GM18505 (cell line): ENCODE measurements at regions not wholly inside any gene's neighbourhood (a gene's known extent, or its start where the extent isn't known, plus 50 kb on each side); places are given as distances from the start of the nearest gene placed in this dataset.
A peak's percentile ranks its signal among the peaks of the same experiment; 100 is the strongest.
"Not testable (repeated sequence)": the region's sequence is repeated elsewhere in the genome, so short reads cannot be mapped to it uniquely, and the experiment has no call there.

ENCODE experiments used
- ATAC-seq: cut with Tn5 transposase; IDR thresholded peaks from one replicate; pipeline ENCODE4 v1.9.1; 2021; ENCODE audit not compliant: unreplicated experiment
- POLR2A ChIP-seq: IDR thresholded peaks from 4 replicates; pipeline ENCODE4 v1.6.1; 2011; ENCODE audit warnings: borderline replicate concordance; ENCODE audit not compliant: insufficient read depth, insufficient read length; ENCODE audit errors: extremely low read depth

- no peak for TF ChIP-seq POLR2A
- ATAC-seq: no peak
Measured at GRCh38 chr10:51007781-51008180, 66.5 kb upstream of the PRKG1 start.

- ATAC-seq: no peak
- no peak for TF ChIP-seq POLR2A
Measured at GRCh38 chr10:51008346-51008745, 65.9 kb upstream of the PRKG1 start.

DNA sequence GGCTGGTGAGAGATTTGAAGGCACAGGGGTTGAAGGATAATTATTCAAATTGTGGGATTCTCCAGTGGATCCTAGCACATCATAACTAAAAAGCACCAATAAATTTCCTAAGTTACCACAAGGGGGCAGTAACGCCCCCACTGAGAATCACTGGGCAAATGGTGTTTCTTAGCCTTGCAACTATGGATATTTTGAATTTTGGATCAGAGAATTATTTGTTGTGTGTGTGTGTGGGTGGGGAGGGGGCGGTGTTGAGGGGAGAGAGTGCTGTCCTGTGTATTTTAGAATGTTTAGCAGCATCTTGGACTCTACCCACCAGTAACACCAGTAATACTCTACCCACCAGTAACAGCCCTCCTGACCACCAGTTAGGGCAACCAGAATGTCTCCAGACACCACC is 63.3 kb upstream of the PRKG1 start:
- peak; percentile 79 for ATAC-seq

GRCh38 chr10:51012073-51012472 is 62.2 kb upstream of the PRKG1 start:
- TF ChIP-seq POLR2A: no peak
- no peak for ATAC-seq

More for the DNA sequence above, 63.3 kb upstream of the PRKG1 start:
- no peak for TF ChIP-seq POLR2A

DNA sequence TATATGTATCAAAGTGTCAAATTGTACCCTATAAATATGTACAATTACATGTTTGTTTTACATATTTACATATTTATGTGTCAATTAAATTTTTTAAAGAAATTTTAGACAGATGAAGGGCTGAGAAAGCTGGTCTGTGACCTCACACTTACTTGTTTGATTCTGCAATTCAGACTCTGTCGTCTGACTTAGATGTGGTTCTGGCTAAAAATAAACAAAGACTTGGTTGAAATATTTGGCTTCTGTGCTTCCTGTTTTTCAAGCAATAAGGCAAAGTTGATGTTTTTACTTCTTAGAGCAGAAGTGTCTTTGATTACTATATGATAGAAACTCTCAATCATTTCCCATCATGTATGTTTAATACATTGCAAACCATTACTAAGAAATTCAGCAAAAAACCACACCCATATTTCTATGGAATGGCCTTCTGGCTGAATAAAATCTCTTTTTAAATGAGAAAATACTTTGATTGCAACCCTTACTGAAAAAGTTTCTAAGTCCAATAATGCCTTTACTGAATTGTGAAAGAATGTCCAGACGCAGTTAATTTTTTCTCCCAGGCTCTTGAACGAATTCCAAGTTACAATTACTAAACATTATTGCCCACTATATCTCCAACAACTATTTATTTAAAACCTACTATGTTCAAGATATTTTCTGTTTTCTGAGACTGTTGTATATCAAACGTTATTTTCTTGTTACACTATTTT is 59.5 kb upstream of the PRKG1 start:
- no peak for TF ChIP-seq POLR2A

GRCh38 chr10:51015390-51015754 is 58.9 kb upstream of the PRKG1 start:
- not testable (repeated sequence) for ATAC-seq

More for the DNA sequence above, 59.5 kb upstream of the PRKG1 start:
- no peak for ATAC-seq

- no peak for ATAC-seq
- no peak for TF ChIP-seq POLR2A
Measured at GRCh38 chr10:51020200-51020599, 54.1 kb upstream of the PRKG1 start.

GRCh38 chr10:51022933-51023585 is 51.2 kb upstream of the PRKG1 start:
- ATAC-seq: no peak
- TF ChIP-seq POLR2A: no peak

DNA sequence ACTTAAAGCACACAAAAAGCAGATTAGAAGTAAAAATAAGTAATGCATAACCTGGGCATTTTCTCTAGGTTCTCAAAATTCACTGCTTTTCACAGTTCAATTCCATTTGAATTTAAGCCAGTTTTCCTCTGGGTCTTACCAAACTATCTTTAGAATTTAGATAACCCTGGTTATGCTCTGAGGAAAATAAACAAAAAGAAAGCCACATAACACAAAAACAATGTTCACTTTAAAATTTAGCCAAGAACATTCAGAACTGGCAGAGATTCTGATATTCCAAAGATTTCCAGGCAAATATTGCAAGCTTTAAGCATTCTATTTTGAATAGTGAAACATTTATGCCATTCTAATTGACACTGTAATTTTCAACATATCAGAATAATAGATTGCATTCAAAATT is 50.7 kb upstream of the PRKG1 start:
- no peak for ATAC-seq
- TF ChIP-seq POLR2A: no peak
